IPS DF 6.9 (cell line): ENCODE measurements at regions not wholly inside any gene's neighbourhood (a gene's known extent, or its start where the extent isn't known, plus 50 kb on each side); places are given as distances from the start of the nearest gene placed in this dataset.
A peak's percentile ranks its signal among the peaks of the same experiment; 100 is the strongest.
"Not testable (repeated sequence)": the region's sequence is repeated elsewhere in the genome, so short reads cannot be mapped to it uniquely, and the experiment has no call there.

Experiments used
- DNase-seq: peaks from one replicate; pipeline ENCODE4 v3.0.0-alpha.2; 2013; ENCODE audit warnings: low read depth, low spot score
- H3K27ac ChIP-seq: one replicate; pipeline ENCODE4 v1.5.1; 2013; ENCODE audit warnings: low read length, control low read depth
- H3K27me3 ChIP-seq: 2 replicates; pipeline ENCODE4 v1.6.1; 2013; ENCODE audit warnings: mild to moderate bottlenecking, low read length; ENCODE audit not compliant: control insufficient read depth, insufficient read depth
- H3K36me3 ChIP-seq: 2 replicates; pipeline ENCODE4 v1.6.1; 2013; ENCODE audit warnings: low read length; ENCODE audit not compliant: control insufficient read depth, insufficient read depth
- H3K4me1 ChIP-seq: 2 replicates; pipeline ENCODE4 v1.6.1; 2013; ENCODE audit warnings: low read length; ENCODE audit not compliant: control insufficient read depth, insufficient read depth
- H3K4me3 ChIP-seq: 2 replicates; pipeline ENCODE4 v1.5.1; 2013; ENCODE audit warnings: mild to moderate bottlenecking, low read length
- H3K9me3 ChIP-seq: 2 replicates; pipeline ENCODE4 v1.6.1; 2013; ENCODE audit warnings: low read length, inconsistent platforms; ENCODE audit not compliant: control insufficient read depth, insufficient read depth
- WGBS: extraction: QIAGEN DNeasy Blood & Tissue Kit; methylation state at CpG from one replicate; pipeline ENCODE4 v1.1.7; 2013; ENCODE audit warnings: mixed read lengths, missing lambda C conversion rate; ENCODE audit not compliant: insufficient read length, insufficient coverage; 5-methylcytosine and 5-hydroxymethylcytosine counted together

- DNase-seq: no peak
- no peak overlapping the region for H3K27ac ChIP-seq
- WGBS: no CpG with 5 or more reads among the region's 5 CpGs
- no peaks in the 10 kb centered on the region for H3K9me3 ChIP-seq
- H3K4me3 ChIP-seq: no peak overlapping the region
- H3K4me1 ChIP-seq: no peaks in the 10 kb centered on the region
- H3K27me3 ChIP-seq: no peaks in the 10 kb centered on the region
- H3K36me3 ChIP-seq: no peaks in the 10 kb centered on the region
These were observed 92.3 kb upstream of the PHACTR1 start for GRCh38 chr6:12624142-12624837.

GRCh38 chr6:12627053-12627452 lies 89.5 kb upstream of the PHACTR1 start:
- no peak overlapping the region for H3K27ac ChIP-seq
- H3K27me3 ChIP-seq: no peaks in the 10 kb centered on the region
- WGBS: no CpG with 5 or more reads among the region's 1 CpG
- no peak overlapping the region for H3K4me3 ChIP-seq
- H3K36me3 ChIP-seq: no peaks in the 10 kb centered on the region
- no peak for DNase-seq
- no peaks in the 10 kb centered on the region for H3K4me1 ChIP-seq
- H3K9me3 ChIP-seq: no peaks in the 10 kb centered on the region

- no CpG with 5 or more reads among the region's 2 CpGs for WGBS
- no peaks in the 10 kb centered on the region for H3K9me3 ChIP-seq
- no peak for DNase-seq
- H3K4me1 ChIP-seq: no peaks in the 10 kb centered on the region
- no peak overlapping the region for H3K27ac ChIP-seq
- H3K27me3 ChIP-seq: no peaks in the 10 kb centered on the region
- no peak overlapping the region for H3K4me3 ChIP-seq
- H3K36me3 ChIP-seq: no peaks in the 10 kb centered on the region
These were observed 88.2 kb upstream of the PHACTR1 start for GRCh38 chr6:12628327-12628726.

- not testable (repeated sequence) for H3K27ac ChIP-seq, H3K27me3 ChIP-seq, H3K4me3 ChIP-seq, H3K36me3 ChIP-seq, DNase-seq, H3K9me3 ChIP-seq, H3K4me1 ChIP-seq
- no CpG with 5 or more reads among the region's 1 CpG for WGBS
These were observed 82.8 kb upstream of the PHACTR1 start for GRCh38 chr6:12633746-12634145.

- WGBS: no CpG with 5 or more reads among the region's 2 CpGs
- Histone ChIP-seq H3K36me3 (no peaks in the 10 kb centered on the region), H3K27me3 (no peaks in the 10 kb centered on the region), H3K9me3 (no peaks in the 10 kb centered on the region), H3K4me1 (no peaks in the 10 kb centered on the region), H3K27ac (no peak overlapping the region), H3K4me3 (no peak overlapping the region)
- no peak for DNase-seq
These were observed 81.2 kb upstream of the PHACTR1 start for GRCh38 chr6:12635375-12635774.

GRCh38 chr6:12635813-12636212 lies 80.8 kb upstream of the PHACTR1 start:
- no peak overlapping the region for H3K27ac ChIP-seq
- no peaks in the 10 kb centered on the region for H3K27me3 ChIP-seq
- H3K9me3 ChIP-seq: no peaks in the 10 kb centered on the region
- no CpG with 5 or more reads among the region's 3 CpGs for WGBS
- H3K36me3 ChIP-seq: no peaks in the 10 kb centered on the region
- DNase-seq: no peak
- H3K4me1 ChIP-seq: no peaks in the 10 kb centered on the region
- H3K4me3 ChIP-seq: no peak overlapping the region

GRCh38 chr6:12636336-12636735 lies 80.2 kb upstream of the PHACTR1 start:
- Histone ChIP-seq H3K27ac (no peak overlapping the region), H3K4me3 (no peak overlapping the region), H3K9me3 (no peaks in the 10 kb centered on the region), H3K36me3 (no peaks in the 10 kb centered on the region), H3K4me1 (no peaks in the 10 kb centered on the region), H3K27me3 (no peaks in the 10 kb centered on the region)
- WGBS: no CpG with 5 or more reads among the region's 3 CpGs
- DNase-seq: no peak

GRCh38 chr6:12637960-12638641 lies 78.5 kb upstream of the PHACTR1 start:
- Histone ChIP-seq H3K27me3 (no peaks in the 10 kb centered on the region), H3K4me3 (no peak overlapping the region), H3K9me3 (no peaks in the 10 kb centered on the region), H3K4me1 (no peaks in the 10 kb centered on the region), H3K36me3 (no peaks in the 10 kb centered on the region), H3K27ac (no peak overlapping the region)
- WGBS: 100% methylated on average over 1 of the region's 7 CpGs
- peak; percentile 63 for DNase-seq

- DNase-seq: no peak
- Histone ChIP-seq H3K27ac (no peak overlapping the region), H3K27me3 (no peaks in the 10 kb centered on the region), H3K4me3 (no peak overlapping the region), H3K36me3 (no peaks in the 10 kb centered on the region), H3K4me1 (no peaks in the 10 kb centered on the region), H3K9me3 (no peaks in the 10 kb centered on the region)
- WGBS: no CpG with 5 or more reads among the region's 1 CpG
These were observed 76.1 kb upstream of the PHACTR1 start for GRCh38 chr6:12640438-12640837.

GRCh38 chr6:12641785-12642184 lies 74.8 kb upstream of the PHACTR1 start:
- DNase-seq, H3K4me3 ChIP-seq, H3K9me3 ChIP-seq, H3K27ac ChIP-seq, H3K27me3 ChIP-seq, H3K4me1 ChIP-seq, H3K36me3 ChIP-seq: not testable (repeated sequence)
- WGBS: no CpG with 5 or more reads among the region's 2 CpGs

GRCh38 chr6:12645941-12646340 lies 70.6 kb upstream of the PHACTR1 start:
- Histone ChIP-seq H3K9me3 (no peaks in the 10 kb centered on the region), H3K27me3 (no peaks in the 10 kb centered on the region), H3K27ac (no peak overlapping the region), H3K36me3 (no peaks in the 10 kb centered on the region), H3K4me1 (no peaks in the 10 kb centered on the region), H3K4me3 (no peak overlapping the region)
- DNase-seq: no peak
- no CpG with 5 or more reads among the region's 4 CpGs for WGBS
